ENCODE measurements at regions not wholly inside any gene's neighbourhood (a gene's known extent, or its start where the extent isn't known, plus 50 kb on each side); places are given as distances from the start of the nearest gene placed in this dataset.

DNA sequence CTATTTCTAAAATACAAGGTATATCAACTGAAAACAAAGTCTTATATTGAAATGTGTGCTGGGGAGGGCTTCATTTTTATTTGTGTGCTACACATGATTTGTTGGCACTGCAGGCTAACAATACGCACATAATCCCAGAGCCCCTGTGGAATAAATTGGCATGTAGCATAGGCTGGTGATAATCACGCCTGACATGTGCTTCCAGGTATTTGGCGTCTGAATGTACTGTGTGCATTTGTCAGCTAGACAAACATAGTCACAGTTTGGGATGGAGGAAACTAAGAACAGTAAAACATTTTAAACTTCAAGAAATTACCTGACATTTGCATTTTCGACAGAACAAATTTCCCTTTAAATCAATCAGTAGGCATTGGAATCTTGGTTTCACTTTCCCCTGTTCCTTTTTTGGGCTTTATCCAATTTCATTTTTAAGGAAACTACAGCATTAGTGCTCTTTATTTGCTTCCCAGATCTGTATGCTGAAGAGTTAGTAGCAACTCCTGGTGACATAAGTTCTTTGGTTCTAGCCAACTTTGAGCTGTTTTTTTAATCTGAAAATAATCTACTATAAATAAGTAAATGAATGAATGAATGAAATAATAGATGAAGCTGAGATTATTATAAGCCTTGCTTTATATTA, 472.3 kb downstream of the PDHA2 start:
- intact Hi-C loops (cut with micrococcal nuclease; ENCODE audit: unreplicated experiment), result no loop called here
- Mint-ChIP-seq H3K4me3 (ENCODE audit: low read depth, unreplicated experiment) (no peak overlapping the region), H3K27ac (ENCODE audit: unreplicated experiment) (no peak overlapping the region), H3K9me3 (ENCODE audit: low read depth, unreplicated experiment) (peaks cover 2% of the 10 kb centered on the region), H3K27me3 (ENCODE audit: unreplicated experiment) (no peaks in the 10 kb centered on the region), H3K4me1 (ENCODE audit: low read depth, unreplicated experiment) (no peaks in the 10 kb centered on the region), H3K36me3 (ENCODE audit: insufficient read depth, unreplicated experiment) (no peaks in the 10 kb centered on the region)
- CTCF ChIA-PET, result interaction anchor here (0.6 kb wide), 1 partner anchor 436 kb away, joined by 3 read pairs; no protein-coding TSS in a partner anchor
- TF ChIP-seq, protein P1, sequence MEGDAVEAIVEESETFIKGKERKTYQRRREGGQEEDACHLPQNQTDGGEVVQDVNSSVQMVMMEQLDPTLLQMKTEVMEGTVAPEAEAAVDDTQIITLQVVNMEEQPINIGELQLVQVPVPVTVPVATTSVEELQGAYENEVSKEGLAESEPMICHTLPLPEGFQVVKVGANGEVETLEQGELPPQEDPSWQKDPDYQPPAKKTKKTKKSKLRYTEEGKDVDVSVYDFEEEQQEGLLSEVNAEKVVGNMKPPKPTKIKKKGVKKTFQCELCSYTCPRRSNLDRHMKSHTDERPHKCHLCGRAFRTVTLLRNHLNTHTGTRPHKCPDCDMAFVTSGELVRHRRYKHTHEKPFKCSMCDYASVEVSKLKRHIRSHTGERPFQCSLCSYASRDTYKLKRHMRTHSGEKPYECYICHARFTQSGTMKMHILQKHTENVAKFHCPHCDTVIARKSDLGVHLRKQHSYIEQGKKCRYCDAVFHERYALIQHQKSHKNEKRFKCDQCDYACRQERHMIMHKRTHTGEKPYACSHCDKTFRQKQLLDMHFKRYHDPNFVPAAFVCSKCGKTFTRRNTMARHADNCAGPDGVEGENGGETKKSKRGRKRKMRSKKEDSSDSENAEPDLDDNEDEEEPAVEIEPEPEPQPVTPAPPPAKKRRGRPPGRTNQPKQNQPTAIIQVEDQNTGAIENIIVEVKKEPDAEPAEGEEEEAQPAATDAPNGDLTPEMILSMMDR (IDR thresholded peaks at IDR 0.05; ENCODE audit: unreplicated experiment), result no peak
- no TSS peak for BruUV-seq (replicated peaks)
- DNase-seq, result no peak

DNA sequence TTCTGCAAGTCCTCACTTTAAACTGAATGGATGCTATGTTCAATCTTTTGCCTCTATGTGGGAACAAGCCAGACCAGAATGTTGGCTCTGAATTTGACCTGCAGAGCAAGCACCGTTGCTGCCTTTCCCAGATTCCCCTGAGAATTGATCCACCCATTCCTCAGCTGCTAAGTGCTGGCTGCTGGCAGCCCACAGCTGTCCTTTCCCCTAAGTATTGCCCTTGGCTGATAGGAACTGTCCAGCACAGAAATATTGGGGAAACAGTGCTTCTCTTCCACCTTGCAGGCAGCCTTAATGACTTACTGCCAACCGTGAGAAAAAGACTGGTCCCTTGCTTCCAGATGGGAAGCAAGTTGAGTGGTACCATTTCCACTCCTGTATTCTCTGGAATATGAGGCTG, 475.9 kb downstream of the PDHA2 start:
- intact Hi-C loops (cut with micrococcal nuclease; ENCODE audit: unreplicated experiment), result no loop called here
- Mint-ChIP-seq H3K9me3 (ENCODE audit: low read depth, unreplicated experiment) (no peaks in the 10 kb centered on the region), H3K27me3 (ENCODE audit: unreplicated experiment) (no peaks in the 10 kb centered on the region), H3K27ac (ENCODE audit: unreplicated experiment) (no peak overlapping the region), H3K4me1 (ENCODE audit: low read depth, unreplicated experiment) (no peaks in the 10 kb centered on the region), H3K4me3 (ENCODE audit: low read depth, unreplicated experiment) (no peak overlapping the region), H3K36me3 (ENCODE audit: insufficient read depth, unreplicated experiment) (no peaks in the 10 kb centered on the region)
- TF ChIP-seq, protein P1 (IDR thresholded peaks at IDR 0.05; ENCODE audit: unreplicated experiment), result no peak
- CTCF ChIA-PET, result no interaction called here
- no peak for DNase-seq
- no TSS peak for BruUV-seq (replicated peaks)

DNA sequence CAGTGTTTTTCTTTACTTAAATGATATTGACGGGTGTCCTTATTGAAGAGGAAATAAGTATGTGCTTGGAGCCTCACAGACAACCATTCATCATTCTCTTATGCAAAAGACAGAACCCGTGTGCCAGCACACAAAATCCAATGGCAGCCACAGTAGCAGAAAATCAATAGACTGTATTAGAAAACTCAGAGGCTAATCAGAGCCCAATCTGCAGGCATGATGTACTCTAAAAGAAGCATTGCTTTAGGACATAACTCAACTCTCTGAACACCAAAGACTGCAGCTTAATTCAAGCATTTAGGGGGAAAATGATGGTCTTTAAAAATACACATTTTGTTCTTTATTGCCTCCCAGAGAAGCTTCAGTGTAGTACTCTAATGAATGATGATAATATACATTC, 476.9 kb downstream of the PDHA2 start:
- Mint-ChIP-seq H3K4me1 (ENCODE audit: low read depth, unreplicated experiment) (no peaks in the 10 kb centered on the region), H3K4me3 (ENCODE audit: low read depth, unreplicated experiment) (no peak overlapping the region), H3K36me3 (ENCODE audit: insufficient read depth, unreplicated experiment) (no peaks in the 10 kb centered on the region), H3K27ac (ENCODE audit: unreplicated experiment) (no peak overlapping the region), H3K9me3 (ENCODE audit: low read depth, unreplicated experiment) (no peaks in the 10 kb centered on the region), H3K27me3 (ENCODE audit: unreplicated experiment) (no peaks in the 10 kb centered on the region)
- intact Hi-C loops (cut with micrococcal nuclease; ENCODE audit: unreplicated experiment), result no loop called here
- BruUV-seq (replicated peaks), result no TSS peak
- TF ChIP-seq, protein P1 (IDR thresholded peaks at IDR 0.05; ENCODE audit: unreplicated experiment), result no peak
- CTCF ChIA-PET, result no interaction called here
- no peak for DNase-seq

- Mint-ChIP-seq H3K4me1 (ENCODE audit: low read depth, unreplicated experiment) (no peaks in the 10 kb centered on the region), H3K36me3 (ENCODE audit: insufficient read depth, unreplicated experiment) (no peaks in the 10 kb centered on the region), H3K27me3 (ENCODE audit: unreplicated experiment) (no peaks in the 10 kb centered on the region), H3K9me3 (ENCODE audit: low read depth, unreplicated experiment) (no peaks in the 10 kb centered on the region), H3K27ac (ENCODE audit: unreplicated experiment) (no peak overlapping the region), H3K4me3 (ENCODE audit: low read depth, unreplicated experiment) (no peak overlapping the region)
- TF ChIP-seq, protein P1 (IDR thresholded peaks at IDR 0.05; ENCODE audit: unreplicated experiment), result no peak
- BruUV-seq (replicated peaks), result no TSS peak
- CTCF ChIA-PET, result no interaction called here
- intact Hi-C loops (cut with micrococcal nuclease; ENCODE audit: unreplicated experiment), result no loop called here
- DNase-seq, result no peak
These were observed 478.0 kb downstream of the PDHA2 start for GRCh38 chr4:96317891-96318290.
